ENCODE measurements at regions not wholly inside any gene's neighbourhood (a gene's known extent, or its start where the extent isn't known, plus 50 kb on each side); places are given as distances from the start of the nearest gene placed in this dataset.

DNA sequence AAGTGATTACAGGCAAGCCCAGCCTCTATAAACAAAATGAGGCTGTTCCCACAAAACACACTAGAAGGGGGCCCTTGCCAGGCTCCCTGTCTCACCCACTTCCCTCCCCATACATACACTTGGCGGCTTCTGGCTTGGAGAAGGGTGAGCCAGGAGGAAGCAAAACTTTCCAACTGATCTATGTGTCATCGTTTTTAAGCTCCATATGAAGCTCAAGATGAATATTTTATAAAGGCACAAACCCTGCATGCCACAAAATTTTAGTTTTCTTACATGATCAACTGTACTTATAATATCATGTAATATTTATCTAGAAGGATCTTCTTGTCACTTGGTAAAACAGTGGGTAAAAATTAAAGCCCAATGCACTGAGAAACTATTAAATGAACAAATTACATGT is 80.8 kb upstream of the TJP1 start:
- Histone ChIP-seq H3K27me3 (no peaks in the 10 kb centered on the region), H3K9me2 (replicated peaks; ENCODE audit: insufficient read depth) (no peaks in the 10 kb centered on the region), H3K4me2 (no peak overlapping the region), H3K4me1 (ENCODE audit: insufficient read depth) (no peaks in the 10 kb centered on the region), H3K36me3 (replicated peaks; ENCODE audit: insufficient read depth, low read depth) (no peaks in the 10 kb centered on the region), H2AFZ (no peak overlapping the region), H3K79me2 (no peaks in the 10 kb centered on the region), H3K9me3 (ENCODE audit: low read depth) (no peaks in the 10 kb centered on the region), H3K4me3 (no peak overlapping the region), H4K20me1 (ENCODE audit: insufficient read depth, poor library complexity, severe bottlenecking) (no peaks in the 10 kb centered on the region), H3K27ac (no peak overlapping the region)
- DNase-seq (ENCODE audit: low spot score): no peak
- WGBS (ENCODE audit: low lambda C conversion rate, missing lambda C conversion rate): 85% methylated on average over 2 of the region's 2 CpGs
- TF ChIP-seq EZH2 (IDR thresholded peaks at IDR 0.05; ENCODE audit: borderline replicate concordance) (no peak), EZH2phosphoT487 (IDR thresholded peaks at IDR 0.05; ENCODE audit: low read depth, severe bottlenecking, unreplicated experiment) (no peak)
- TF ChIP-seq, protein P1, sequence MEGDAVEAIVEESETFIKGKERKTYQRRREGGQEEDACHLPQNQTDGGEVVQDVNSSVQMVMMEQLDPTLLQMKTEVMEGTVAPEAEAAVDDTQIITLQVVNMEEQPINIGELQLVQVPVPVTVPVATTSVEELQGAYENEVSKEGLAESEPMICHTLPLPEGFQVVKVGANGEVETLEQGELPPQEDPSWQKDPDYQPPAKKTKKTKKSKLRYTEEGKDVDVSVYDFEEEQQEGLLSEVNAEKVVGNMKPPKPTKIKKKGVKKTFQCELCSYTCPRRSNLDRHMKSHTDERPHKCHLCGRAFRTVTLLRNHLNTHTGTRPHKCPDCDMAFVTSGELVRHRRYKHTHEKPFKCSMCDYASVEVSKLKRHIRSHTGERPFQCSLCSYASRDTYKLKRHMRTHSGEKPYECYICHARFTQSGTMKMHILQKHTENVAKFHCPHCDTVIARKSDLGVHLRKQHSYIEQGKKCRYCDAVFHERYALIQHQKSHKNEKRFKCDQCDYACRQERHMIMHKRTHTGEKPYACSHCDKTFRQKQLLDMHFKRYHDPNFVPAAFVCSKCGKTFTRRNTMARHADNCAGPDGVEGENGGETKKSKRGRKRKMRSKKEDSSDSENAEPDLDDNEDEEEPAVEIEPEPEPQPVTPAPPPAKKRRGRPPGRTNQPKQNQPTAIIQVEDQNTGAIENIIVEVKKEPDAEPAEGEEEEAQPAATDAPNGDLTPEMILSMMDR (IDR thresholded peaks at IDR 0.05; ENCODE audit: poor library complexity): no peak

DNA sequence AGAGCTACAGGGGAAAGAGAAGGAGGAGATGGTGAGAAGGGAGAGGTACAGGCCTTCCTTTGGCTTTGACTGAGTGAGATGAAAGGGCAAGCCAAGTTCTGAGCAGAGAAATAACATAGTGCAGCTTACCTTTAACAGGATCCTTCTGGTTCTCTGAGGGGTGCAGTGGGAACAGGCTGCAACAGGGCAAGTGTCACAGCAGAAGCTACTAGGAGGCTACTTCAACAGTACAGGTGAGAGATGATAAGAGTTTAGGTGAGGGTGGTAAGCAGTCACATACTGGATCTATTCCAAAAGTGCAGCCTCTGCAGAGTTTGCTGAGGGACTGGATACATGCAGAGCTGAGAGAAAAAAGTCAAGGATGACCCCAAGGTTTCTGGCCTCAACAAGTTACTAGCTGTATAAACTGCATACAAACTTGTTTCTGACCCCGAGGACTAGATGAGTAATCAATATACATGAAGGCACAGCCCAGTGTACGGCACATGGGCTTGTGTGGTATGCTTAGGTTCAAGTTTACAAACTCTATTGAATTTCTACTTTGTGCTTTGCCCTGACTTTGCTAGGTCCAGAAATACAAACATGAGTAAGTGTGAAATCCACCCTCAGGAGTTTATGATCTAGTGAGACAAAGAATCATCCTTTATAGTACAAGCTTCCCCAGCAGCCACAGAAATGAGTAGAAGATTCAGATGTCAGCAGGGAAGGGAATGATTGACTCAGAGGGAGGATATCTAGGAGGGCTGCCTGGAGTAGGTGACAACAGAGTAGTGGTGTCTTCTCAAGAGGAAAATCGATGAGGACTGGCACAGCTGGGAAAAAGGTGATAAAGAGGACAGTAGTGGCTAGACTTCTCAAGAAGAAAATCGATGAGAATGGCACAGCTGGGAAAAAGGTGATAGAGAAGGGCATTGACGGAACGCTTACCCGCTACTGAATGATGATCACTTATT is 78.2 kb upstream of the TJP1 start:
- H3K4me3 ChIP-seq: no peak overlapping the region
- H3K79me2 ChIP-seq: no peaks in the 10 kb centered on the region
- no peaks in the 10 kb centered on the region for H3K27me3 ChIP-seq
- H4K20me1 ChIP-seq (ENCODE audit: insufficient read depth, poor library complexity, severe bottlenecking): no peaks in the 10 kb centered on the region
- no peak overlapping the region for H2AFZ ChIP-seq
- H3K9me3 ChIP-seq (ENCODE audit: low read depth): no peaks in the 10 kb centered on the region
- TF ChIP-seq EZH2phosphoT487 (IDR thresholded peaks at IDR 0.05; ENCODE audit: low read depth, severe bottlenecking, unreplicated experiment): no peak
- TF ChIP-seq, protein P1 (IDR thresholded peaks at IDR 0.05; ENCODE audit: poor library complexity): no peak
- TF ChIP-seq EZH2 (IDR thresholded peaks at IDR 0.05; ENCODE audit: borderline replicate concordance): no peak
- H3K4me2 ChIP-seq: no peak overlapping the region
- H3K9me2 ChIP-seq (replicated peaks; ENCODE audit: insufficient read depth): no peaks in the 10 kb centered on the region
- no peaks in the 10 kb centered on the region for H3K4me1 ChIP-seq (ENCODE audit: insufficient read depth)
- DNase-seq (ENCODE audit: low spot score): no peak
- H3K36me3 ChIP-seq (replicated peaks; ENCODE audit: insufficient read depth, low read depth): no peaks in the 10 kb centered on the region
- no peak overlapping the region for H3K27ac ChIP-seq
- 86% methylated on average over 7 of the region's 7 CpGs for WGBS (ENCODE audit: low lambda C conversion rate, missing lambda C conversion rate)

DNA sequence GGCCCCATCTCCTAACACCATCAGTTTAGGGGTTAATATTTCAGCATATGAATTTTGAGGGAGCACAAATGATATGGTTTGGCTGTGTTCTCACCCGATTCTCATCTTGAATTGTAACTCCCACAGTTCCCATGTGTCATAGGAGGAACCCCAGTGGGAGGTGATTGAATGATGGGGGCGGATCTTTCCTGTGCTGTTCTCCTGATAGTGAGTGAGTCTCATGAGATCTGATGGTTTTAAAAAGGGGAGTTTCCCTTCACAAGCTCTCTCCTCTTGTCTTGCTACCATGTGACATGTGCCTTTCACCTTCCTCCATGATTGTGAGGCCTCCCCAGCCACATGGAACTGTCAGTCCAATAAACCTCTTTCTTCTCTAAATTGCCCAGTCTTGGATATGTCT is 73.8 kb upstream of the TJP1 start:
- no peak for TF ChIP-seq EZH2 (IDR thresholded peaks at IDR 0.05; ENCODE audit: borderline replicate concordance)
- TF ChIP-seq, protein P1 (IDR thresholded peaks at IDR 0.05; ENCODE audit: poor library complexity): no peak
- no peak for TF ChIP-seq EZH2phosphoT487 (IDR thresholded peaks at IDR 0.05; ENCODE audit: low read depth, severe bottlenecking, unreplicated experiment)
- Histone ChIP-seq H3K36me3 (replicated peaks; ENCODE audit: insufficient read depth, low read depth) (no peaks in the 10 kb centered on the region), H3K9me3 (ENCODE audit: low read depth) (no peaks in the 10 kb centered on the region), H4K20me1 (ENCODE audit: insufficient read depth, poor library complexity, severe bottlenecking) (no peaks in the 10 kb centered on the region), H3K4me1 (ENCODE audit: insufficient read depth) (no peaks in the 10 kb centered on the region), H3K9me2 (replicated peaks; ENCODE audit: insufficient read depth) (no peaks in the 10 kb centered on the region), H3K4me2 (no peak overlapping the region), H3K27me3 (no peaks in the 10 kb centered on the region), H3K79me2 (no peaks in the 10 kb centered on the region), H3K4me3 (no peak overlapping the region), H2AFZ (no peak overlapping the region), H3K27ac (no peak overlapping the region)
- 97% methylated on average over 2 of the region's 2 CpGs for WGBS (ENCODE audit: low lambda C conversion rate, missing lambda C conversion rate)
- DNase-seq (ENCODE audit: low spot score): no peak

Measured in hepatocyte (in vitro differentiated cells).